ENCODE measurements at regions not wholly inside any gene's neighbourhood (a gene's known extent, or its start where the extent isn't known, plus 50 kb on each side); places are given as distances from the start of the nearest gene placed in this dataset.

DNA sequence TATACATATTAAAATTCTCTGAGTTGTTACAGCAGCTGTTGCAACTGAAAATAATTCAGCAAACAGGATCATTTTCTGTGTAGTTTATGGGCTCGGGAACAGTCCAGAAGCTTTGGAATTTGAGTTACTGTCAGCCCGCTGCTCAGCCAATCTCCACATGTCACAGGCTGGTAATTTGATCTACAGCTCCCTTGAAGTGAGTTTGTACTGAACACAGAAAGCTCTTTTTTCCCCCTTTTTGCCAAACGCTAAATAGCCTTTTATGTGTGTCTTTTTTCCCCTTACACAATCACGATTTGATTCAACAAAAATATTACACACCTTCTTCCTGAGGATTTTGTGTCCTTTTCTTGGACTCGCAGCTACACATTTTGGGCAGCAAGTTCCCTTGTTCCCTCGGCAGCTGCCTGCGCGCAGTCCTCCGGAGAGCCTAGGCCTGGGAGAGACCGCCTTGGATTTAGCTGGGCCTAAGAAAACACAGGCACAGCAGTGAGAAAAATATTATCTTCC lies 371.4 kb downstream of the KCNRG start:
- no peak for TF ChIP-seq POLR2A (IDR thresholded peaks at IDR 0.05)
- no peak for TF ChIP-seq CTCF (IDR thresholded peaks at IDR 0.05)

All from prostate gland (tissue), 2 donors.